Breast epithelium (tissue), 3 donors: ENCODE measurements at regions not wholly inside any gene's neighbourhood (a gene's known extent, or its start where the extent isn't known, plus 50 kb on each side); places are given as distances from the start of the nearest gene placed in this dataset.

ENCODE experiments used
- CTCF ChIP-seq, 3 donors: fragments of 450-650 bp; IDR thresholded peaks; one replicate each; pipeline ENCODE4 v1.5.1; 2016 to 2017; ENCODE audit warnings: antibody characterized with exemption in 3 of 3, mild to moderate bottlenecking in 3 of 3, moderate library complexity in 3 of 3
- POLR2A ChIP-seq: fragments of 450-650 bp; IDR thresholded peaks from one replicate; pipeline ENCODE4 v1.6.1; 2016; ENCODE audit warnings: antibody characterized with exemption, mild to moderate bottlenecking, moderate library complexity
- POLR2AphosphoS5 ChIP-seq, 3 donors: sonication (generic); formaldehyde crosslinking; IDR thresholded peaks; one replicate each; pipeline ENCODE4 v1.6.1; 2017; ENCODE audit warnings: antibody characterized with exemption in 3 of 3

- TF ChIP-seq CTCF (IDR thresholded peaks at IDR 0.05) = no peak
- TF ChIP-seq POLR2A = no peak
- no peak for TF ChIP-seq POLR2AphosphoS5 (IDR thresholded peaks at IDR 0.05)
Measured at GRCh38 chr4:26055855-26056254, 141.8 kb downstream of the SMIM20 start.
